Right forelimb (tissue), 1 donor: ENCODE measurements at regions not wholly inside any gene's neighbourhood (a gene's known extent, or its start where the extent isn't known, plus 50 kb on each side); places are given as distances from the start of the nearest gene placed in this dataset.

Experiments
- DNase-seq: peaks from one replicate; pipeline ENCODE4 v3.0.0-alpha.2; 2018

GRCh38 chr9:1337169-1337568 is 287.0 kb downstream of the DMRT2 start:
- DNase-seq = no peak

GRCh38 chr9:1340390-1340789 is 290.2 kb downstream of the DMRT2 start:
- DNase-seq = no peak

- no peak for DNase-seq
Measured at GRCh38 chr9:1353291-1353690, 303.1 kb downstream of the DMRT2 start.

- no peak for DNase-seq
Measured at GRCh38 chr9:1354086-1354485, 303.9 kb downstream of the DMRT2 start.

GRCh38 chr9:1354606-1355005 is 304.4 kb downstream of the DMRT2 start:
- DNase-seq = no peak

GRCh38 chr9:1355656-1356055 is 305.5 kb downstream of the DMRT2 start:
- DNase-seq = no peak

GRCh38 chr9:1362845-1363244 is 312.7 kb downstream of the DMRT2 start:
- DNase-seq = no peak

- no peak for DNase-seq
Measured at GRCh38 chr9:1366276-1366675, 316.1 kb downstream of the DMRT2 start.

- no peak for DNase-seq
Measured at GRCh38 chr9:1369297-1369696, 319.1 kb downstream of the DMRT2 start.

- no peak for DNase-seq
Measured at GRCh38 chr9:1373445-1373844, 323.3 kb downstream of the DMRT2 start.

GRCh38 chr9:1383899-1384455 is 333.8 kb downstream of the DMRT2 start:
- DNase-seq = no peak

- no peak for DNase-seq
Measured at GRCh38 chr9:1384816-1385215, 334.7 kb downstream of the DMRT2 start.

- DNase-seq = no peak
Measured at GRCh38 chr9:1386420-1386819, 336.3 kb downstream of the DMRT2 start.

GRCh38 chr9:1388216-1388615 is 338.1 kb downstream of the DMRT2 start:
- DNase-seq = no peak

GRCh38 chr9:1400983-1401382 is 350.8 kb downstream of the DMRT2 start:
- no peak for DNase-seq

GRCh38 chr9:1404940-1405339 is 354.8 kb downstream of the DMRT2 start:
- no peak for DNase-seq

- no peak for DNase-seq
Measured at GRCh38 chr9:1411826-1412225, 361.7 kb downstream of the DMRT2 start.

GRCh38 chr9:1414711-1415131 is 364.6 kb downstream of the DMRT2 start:
- peak; percentile 65 for DNase-seq

GRCh38 chr9:1415146-1415545 is 365.0 kb downstream of the DMRT2 start:
- DNase-seq = no peak

GRCh38 chr9:1416261-1416660 is 366.1 kb downstream of the DMRT2 start:
- no peak for DNase-seq

- no peak for DNase-seq
Measured at GRCh38 chr9:1421436-1421835, 371.3 kb downstream of the DMRT2 start.

GRCh38 chr9:1427875-1428274 is 377.7 kb downstream of the DMRT2 start:
- DNase-seq = no peak

GRCh38 chr9:1429297-1429696 is 379.1 kb downstream of the DMRT2 start:
- DNase-seq = peak; percentile 69

GRCh38 chr9:1431461-1431860 is 381.3 kb downstream of the DMRT2 start:
- no peak for DNase-seq

- DNase-seq = no peak
Measured at GRCh38 chr9:1434052-1434767, 384.1 kb downstream of the DMRT2 start.
